Kidney capillary endothelial cell (primary cell): ENCODE measurements at regions not wholly inside any gene's neighbourhood (a gene's known extent, or its start where the extent isn't known, plus 50 kb on each side); places are given as distances from the start of the nearest gene placed in this dataset.
"Not testable (repeated sequence)": the region's sequence is repeated elsewhere in the genome, so short reads cannot be mapped to it uniquely, and the experiment has no call there.

Experiments used
- DNase-seq: peaks from one replicate; pipeline ENCODE4 v3.0.0-alpha.2; 2018; ENCODE audit warnings: low spot score

DNA sequence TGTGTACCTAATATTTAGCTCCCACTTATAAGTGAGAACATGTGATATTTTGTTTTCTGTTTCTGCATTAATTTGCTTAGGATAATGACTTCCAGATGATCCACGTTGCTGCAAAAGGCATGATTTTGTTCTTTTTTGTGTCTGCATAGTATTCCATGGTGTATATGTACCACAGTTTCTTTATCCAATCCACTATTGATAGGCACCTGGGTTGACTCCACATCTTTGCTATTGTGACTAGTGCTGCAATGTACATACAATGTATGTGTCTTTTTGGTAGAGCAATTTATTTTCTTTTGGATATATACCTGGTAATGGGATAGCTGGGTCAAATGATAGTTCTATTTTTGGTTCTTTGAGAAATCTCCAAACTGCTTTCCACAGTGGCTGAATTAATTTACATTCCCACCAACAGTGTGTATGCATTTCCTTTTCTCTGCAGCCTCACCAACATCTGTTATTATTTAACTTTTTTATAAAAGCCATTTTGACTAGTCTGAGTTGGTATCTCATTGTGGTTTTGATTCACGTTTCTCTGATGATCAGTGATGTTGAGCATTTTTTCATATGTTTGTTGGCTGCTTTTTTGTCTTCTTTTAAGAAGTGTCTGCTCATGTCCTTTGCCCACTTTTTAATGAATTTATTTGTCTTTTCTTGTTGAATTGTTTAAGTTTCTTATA, 102.8 kb upstream of the GAS1 start:
- DNase-seq, result not testable (repeated sequence)

DNA sequence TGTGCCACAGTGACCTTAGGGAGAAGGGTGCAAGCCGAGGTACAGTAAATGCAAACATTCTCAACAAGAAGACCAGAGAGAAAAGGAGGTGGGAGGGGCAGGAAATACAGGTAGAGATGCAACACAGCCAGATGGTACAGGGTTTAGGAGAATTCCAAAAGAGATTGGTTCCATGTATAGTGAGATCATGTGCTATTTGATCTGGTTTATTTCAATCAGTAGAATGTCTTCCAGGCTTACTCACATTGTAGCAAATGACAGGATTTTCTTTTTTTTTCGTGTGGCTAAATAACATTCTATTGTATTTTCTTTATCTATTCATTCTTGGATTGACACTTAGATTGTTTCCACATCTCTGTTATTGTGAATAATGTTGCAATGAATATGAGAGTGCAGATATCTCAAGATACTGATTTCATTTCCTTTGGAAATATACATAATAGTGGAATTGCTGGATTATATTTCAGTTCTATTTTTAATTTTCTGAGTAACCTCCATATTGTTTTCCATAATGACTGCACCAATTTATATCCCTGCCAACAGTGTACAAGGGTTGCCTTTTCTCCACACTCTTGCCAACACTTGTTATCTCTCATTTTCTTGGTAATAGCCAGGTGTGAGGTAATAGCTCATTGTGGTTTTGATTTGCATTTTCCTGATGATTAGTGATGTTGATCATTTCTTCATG, 107.8 kb upstream of the GAS1 start:
- DNase-seq, result no peak

DNA sequence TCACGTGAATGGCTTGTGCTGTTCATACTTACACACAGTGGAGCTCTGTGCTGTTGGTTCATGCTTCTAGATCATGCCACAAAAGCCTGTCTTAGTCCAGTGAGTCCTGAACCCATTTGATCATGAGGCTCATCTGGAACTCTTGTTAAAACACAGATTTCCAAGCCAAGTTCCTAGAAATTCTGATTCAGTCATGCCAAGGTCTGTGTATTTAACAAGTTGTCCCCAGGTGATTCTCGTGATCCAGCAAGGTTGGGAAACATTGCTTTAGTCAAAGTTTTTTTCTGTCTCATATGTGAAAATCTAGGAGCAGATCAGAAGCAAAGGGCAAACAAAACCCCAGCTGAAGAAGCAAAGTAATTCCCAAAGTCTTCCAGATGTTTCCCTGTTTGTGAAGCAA, 112.5 kb upstream of the GAS1 start:
- no peak for DNase-seq

DNA sequence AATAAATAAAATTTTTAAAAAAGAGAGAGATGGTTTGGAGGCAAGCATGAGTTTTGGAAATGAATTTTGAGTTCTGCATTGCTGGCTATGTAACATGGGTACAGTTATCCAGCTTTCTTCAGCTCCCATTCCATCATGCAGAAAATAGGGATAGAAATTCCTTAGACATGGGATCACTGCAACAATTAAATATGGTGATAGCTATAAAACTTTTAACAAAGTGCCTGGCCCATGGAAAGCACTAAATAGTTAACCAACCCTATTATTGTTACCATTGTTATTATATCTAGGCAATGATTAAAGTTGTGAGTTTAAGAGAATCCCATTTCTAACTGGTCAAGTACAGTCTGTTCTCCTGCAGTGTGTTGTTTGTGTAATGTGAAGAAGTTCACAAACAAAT, 115.4 kb upstream of the GAS1 start:
- DNase-seq, result no peak

DNA sequence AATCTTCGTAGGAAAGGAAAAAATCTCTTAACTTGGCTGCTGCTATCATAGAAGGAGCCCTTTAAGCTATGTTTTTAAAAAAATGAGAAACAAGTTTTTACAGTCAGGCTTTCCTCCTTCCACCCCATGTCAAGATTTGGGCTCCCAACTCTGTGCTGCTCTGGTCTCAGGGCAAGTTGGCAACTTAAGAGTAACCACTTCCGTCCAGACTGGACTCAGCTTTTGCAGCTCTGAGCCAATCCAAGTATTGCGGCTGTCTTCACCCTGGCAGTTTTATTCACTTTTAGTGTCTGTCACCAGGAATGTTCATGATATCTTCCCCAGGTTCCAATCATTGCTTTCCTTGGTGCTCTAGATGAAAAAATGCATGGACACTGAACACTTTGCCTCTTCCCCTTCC, 115.9 kb upstream of the GAS1 start:
- DNase-seq, result no peak

DNA sequence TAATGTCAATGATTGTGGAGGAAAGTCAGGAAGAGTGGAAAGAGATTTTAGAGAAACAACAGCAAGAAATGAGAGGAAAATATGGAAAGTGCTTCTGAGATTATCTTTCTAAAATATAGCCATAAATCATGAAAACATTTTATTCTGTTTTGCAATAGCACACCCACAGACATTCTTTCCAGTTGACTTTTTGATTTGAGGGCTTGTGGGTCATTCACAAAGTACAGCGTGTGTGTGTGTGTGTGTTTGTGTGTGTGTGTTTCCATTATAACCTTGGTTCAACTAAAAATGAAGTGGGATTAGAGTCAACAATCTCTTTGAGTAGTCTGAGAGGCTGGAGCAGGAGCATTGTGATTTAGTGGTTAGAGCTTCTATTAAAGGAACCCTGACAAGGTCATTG, 116.6 kb upstream of the GAS1 start:
- DNase-seq, result no peak

DNA sequence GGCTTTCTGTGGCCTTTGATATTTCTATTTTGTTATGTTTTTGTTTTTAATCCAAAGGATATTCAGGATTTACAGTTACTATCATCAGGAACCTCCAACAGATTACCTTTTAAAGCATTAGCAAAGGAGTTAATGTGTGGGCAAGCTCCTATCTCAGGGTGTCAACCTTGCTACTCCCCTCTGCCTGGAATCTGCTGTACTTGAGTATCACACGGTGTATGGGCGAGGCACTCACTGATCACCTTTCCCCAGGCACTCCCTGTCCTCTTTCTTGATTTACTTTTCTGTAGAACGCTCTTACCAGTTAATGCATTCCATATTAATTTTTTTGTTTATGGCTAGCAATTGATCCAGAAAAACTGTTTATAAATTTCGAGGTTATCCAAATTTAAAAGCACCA, 117.0 kb upstream of the GAS1 start:
- no peak for DNase-seq

DNA sequence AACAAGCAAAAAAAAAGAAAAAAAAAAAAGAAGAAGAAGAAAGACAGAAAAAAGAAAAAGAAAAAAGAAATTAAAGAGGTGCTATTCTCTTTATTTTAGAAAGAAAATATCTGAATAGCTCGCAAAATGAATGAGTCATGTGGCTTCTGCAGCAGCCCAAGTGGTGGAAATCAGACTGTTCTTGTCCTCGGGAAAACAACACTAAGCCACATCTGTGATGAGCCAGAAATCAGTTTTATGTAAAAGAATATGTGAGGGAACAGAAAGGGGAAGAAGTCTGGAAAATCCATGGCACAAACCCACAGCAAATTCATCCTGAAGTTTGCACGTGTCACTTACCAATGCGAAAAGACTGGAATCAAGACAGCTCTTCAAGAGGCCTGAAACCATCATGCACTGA, 118.7 kb upstream of the GAS1 start:
- no peak for DNase-seq

DNA sequence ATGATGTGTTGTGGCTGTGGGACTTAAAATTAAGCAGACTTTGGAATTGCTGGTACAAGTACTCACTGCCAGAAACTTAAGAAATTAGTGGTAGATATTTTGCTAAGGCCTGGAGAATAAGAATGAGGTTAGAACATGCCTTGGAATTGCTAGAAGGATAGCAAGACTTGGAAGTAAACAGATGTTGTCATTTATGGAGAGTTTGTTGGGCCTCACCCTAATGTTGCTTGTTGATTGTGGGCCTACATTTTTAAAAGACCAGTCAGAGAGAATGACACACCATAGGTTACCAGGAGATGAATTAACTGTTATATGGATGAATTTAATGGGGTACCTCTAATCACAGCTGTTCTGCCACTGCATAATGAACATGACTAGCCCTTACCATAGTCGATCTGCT, 120.1 kb upstream of the GAS1 start:
- DNase-seq, result no peak

DNA sequence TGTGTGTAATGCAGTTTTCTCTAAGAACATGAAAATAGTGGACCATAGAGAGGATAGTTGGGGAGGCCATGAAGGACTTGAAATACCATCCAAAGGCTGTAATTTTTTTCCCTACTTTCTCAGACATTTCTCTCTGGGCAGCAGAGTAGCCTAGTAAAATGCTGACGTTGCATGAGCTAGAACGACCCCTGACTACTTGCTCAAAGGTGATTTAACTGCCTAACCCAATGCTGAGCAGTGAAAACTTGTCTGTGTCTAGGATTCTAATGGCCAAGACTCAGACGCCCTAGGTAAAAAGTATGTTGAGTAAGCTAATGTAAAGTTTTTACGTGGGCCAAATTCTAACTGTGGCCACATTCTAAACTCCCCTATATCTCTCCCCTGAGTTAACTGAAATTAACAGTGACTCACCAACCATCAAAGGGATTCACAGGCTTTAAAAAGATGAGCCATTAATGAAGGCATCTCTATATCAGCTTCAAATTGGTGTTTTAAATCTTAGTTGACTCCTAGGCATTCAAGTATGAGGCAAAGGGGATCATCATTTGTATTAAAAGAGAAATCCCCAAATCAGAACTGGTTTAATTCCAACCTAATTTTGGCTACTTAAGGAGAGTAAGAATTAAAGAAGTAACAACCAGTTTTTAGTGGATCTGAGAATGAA, 121.0 kb upstream of the GAS1 start:
- DNase-seq, result no peak

DNA sequence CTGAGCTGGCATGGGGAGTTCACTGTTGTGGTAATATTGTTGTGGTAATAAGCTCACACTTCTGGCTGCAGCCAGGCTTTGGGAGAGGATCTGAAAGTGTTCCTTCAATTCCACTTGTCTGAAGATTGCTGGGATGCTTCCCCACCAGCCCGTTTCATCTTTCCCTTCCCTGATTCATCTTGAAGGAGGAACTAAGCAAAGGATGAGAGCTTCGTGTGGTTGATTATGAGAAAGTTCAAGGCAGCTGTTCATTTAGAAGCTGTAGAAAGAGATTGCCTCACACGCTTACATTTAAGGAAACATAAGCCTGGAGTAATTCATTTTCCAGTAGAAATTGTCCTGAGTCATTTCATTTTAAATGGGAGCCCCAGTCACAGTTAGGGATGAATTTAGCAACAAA, 122.4 kb upstream of the GAS1 start:
- no peak for DNase-seq

DNA sequence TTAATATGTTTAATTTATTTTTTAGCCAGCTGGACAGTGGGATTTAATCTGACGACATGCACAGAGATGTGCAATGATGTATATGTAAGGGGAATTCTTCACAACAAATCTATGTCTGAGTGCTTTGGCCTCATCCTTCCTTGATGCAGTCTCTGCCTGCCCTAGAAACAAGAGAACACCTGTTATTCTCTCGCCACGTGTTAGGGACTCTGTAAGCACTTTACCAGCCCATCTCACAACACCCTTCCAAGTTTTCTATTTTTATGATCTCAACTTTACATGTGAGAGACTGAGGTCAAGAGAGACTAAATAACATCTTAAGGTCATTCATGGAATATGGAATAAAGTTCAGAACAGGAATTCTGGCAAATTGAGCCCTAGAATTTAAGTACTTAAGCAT, 123.0 kb upstream of the GAS1 start:
- no peak for DNase-seq

DNA sequence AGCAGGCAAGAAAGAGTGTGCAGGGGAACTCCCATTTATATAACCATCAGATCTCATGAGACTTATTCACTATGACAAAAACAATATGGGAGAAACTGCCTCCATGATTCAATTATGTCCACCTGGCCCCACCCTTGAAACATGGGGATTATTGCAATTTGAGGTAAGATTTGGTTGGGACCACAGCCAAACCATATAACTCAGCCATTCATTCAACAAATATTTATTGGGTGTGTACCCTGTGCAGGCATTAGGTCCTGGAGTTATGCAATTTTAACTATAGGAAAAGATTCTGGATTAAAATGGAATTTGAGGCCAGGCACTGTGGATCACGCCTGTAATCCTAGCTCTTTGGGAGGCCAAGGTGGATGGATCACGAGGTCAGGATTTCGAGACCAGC, 124.2 kb upstream of the GAS1 start:
- DNase-seq, result no peak

DNA sequence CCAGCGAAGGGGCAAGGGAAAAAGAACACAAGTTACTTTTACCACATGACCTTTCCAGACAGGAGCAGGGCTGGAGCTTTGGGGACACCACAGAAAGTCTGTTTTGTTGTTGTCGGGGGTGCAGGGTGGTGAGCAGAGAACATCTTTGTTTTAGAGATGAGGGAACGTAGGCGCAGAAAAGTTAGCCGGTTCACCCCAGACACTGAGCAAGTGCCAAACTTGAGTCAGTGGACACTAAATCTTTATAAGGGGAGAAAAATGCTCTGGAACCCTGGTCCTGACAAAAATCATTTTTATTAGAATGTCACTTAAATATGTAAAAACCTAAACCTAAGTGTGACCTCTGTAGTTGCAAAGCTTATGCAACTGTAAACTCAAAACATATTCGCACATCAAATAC, 126.4 kb upstream of the GAS1 start:
- DNase-seq, result no peak

DNA sequence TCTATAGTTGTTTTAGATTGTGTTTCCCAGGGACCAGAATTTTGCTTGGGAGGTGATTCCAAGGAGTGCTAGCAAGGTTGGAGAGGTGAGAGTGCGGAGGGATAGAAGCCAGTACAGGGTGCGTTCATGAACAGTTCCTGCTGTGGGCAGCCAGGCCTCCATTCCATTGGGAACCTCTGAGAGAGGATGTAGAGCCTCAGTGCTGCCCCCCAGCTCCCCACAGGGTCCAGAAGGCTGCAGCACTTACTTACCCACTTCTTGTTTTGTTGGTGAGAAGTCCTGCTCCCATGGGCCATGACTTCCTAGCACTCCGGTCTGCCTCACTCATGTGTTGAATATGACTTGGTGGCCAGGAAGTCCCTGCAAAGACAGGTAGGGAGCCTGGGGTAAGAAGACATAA, 128.2 kb upstream of the GAS1 start:
- no peak for DNase-seq

DNA sequence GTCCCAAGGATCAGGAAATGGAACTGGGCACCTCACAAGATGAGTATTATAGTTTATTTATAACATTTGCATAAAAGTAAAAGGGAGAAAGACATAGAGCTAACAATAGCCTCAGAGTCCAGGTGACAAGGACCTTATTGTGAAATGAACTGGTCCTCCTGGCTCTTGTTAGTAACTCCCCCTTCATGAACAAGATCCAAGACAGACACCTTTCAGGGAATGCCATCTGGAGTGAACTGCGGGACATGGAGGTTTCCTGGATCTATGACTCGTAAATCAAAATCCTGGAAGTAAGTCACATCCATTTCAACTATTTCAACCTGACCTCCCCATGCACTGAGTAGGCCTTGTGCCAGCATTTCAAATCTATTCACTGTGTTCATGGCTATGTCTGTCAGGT, 129.5 kb upstream of the GAS1 start:
- no peak for DNase-seq

DNA sequence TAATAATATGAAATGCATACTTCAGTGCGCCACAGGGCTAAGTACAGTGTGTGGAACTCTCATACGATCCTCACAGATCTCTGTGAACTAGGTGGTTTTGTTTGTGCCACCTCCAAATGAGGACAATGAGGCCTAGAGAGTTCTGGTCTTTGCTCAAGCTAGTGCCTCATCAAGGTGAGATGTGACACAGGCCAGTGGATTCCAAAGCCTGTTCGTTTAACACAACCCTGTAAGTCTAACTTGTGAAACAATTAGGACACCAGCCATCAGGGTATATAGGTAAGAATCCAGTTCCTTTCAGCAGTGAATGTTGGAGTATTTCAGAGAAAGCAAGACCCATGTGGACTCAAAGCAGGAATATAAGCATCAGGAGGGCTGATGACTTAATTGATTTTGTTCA, 130.7 kb upstream of the GAS1 start:
- DNase-seq, result no peak

DNA sequence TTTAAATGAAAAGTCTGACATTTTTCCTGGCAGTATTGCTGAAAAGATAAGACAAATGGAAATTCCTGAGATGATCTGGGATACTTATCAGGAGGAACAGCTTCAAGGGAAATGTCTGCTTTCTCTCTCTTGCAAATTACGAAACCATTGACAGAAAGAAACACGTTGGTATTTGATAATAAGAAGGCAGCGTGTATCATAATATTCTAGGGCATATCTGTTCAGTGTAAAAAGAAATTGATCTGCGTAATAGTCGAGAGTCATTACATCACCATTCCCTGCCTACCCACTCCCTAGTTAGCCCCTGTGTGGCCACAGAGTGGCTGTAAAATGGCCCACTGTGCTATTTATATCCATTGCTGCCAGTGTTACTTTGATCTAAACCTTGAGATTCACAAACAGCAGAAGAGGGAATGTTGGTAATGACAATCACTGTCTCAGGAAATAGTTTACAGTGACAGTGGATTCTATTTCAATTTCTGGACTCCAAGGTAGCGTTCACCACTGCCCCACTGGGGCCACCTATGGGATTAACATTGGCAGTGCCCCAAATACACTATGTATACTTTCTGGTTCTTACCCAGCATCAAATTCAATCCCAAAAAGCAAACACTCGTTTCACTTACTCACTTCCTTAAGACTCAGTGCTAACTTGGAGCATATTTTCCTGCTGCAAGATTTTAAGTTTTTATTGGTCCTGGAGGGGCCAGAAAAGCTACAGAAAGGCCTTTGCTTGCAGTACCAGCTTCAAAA, 133.4 kb upstream of the GAS1 start:
- DNase-seq, result peak; percentile 1

DNA sequence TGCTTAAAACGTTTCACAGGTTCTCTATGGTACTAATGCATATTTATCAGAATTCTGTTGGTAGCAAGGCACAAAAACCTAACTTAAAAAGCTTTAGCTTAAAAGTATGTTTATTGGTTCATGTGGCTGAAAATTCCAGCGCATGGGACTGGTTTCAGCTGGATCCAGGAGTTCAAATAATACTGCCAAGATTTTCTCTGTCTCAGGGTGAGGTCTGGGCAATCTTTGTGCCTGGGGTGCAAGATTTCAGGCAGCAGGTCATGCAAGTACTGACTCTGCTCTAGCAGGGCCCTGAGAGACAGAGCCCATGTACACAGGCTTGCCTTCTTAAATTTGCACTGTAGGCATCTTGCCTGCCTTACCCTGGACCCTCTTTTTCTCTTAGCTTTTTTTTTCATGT, 134.2 kb upstream of the GAS1 start:
- DNase-seq, result no peak

DNA sequence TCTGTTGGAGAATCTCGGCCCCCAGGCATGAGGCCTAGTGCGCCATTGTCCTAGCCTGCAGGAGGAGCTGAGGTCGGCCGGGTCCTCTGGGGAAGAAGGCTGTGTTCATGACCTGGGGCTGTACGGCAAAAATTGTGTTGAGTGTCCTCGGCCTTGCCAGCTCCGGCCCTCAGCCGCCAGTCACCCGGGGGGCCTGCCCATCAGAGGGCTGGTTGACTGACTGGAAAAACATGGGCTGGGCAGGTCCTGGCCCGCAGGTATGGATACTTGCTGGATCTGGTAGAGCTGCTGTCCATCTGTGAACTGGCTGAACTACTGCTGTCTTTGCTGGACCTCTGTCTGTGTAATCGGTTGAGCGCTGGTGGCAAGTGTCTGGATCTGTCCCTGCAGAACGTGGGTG, 136.7 kb upstream of the GAS1 start:
- no peak for DNase-seq

DNA sequence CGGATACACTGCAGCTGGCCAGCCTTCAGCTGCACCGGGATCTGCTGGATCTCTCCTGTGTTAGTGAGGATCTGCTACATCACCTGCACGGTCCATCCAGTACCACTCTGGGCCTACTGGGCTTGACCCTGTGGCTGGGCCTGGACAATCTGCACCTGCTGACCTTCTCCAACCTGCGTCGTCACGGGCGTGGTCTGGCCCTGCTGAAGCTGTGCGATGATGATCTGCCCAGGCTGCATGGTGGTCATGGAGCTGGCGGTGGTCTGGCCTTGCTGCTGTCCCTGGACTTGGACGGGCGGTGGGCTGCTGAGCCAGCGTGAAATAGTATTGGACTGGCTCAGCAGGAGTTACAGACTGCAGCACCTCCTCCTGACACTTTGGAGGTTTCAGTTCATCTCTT, 137.1 kb upstream of the GAS1 start:
- DNase-seq, result no peak

DNA sequence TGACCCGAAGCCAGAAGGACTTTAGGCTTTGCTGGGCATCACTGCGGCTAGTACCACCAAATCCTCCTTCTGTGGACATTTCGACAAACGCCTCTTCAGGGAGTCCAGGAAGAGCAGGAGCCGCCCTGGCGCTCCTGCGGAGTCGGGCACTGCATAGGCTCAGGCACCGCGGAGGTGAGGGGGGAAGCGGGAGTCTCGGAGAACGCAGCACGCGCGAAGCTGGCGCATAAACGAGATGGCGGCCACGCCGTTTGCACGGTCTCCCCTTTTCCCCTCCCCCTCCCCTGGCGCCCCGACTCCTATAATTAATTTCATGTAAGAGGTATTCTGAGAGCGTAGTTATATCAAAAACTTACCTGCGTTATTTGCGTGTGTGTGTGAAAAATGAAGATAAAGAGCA, 137.8 kb upstream of the GAS1 start:
- no peak for DNase-seq

DNA sequence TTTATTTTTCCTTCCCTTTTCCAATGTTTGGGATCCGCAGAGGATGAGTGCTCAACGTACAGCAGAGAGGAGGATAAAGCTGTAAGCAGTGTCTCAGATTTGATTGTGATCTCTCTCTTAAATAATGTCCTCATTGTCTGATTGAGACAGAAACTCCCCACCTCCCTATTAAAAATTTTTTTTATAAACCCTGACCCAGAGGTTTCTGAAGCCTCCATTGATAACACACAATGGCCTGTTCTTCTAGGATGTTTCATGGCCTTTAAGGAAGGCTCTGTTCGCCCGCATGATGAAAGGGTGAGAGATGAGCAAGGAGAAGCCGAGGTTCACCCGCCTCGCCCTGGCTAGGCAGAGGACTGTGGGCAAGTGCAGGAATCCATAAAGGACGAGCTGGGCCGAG, 138.2 kb upstream of the GAS1 start:
- DNase-seq, result no peak
